HG03558 (cell line): ENCODE measurements at regions not wholly inside any gene's neighbourhood (a gene's known extent, or its start where the extent isn't known, plus 50 kb on each side); places are given as distances from the start of the nearest gene placed in this dataset.

Experiments
- ATAC-seq: cut with Tn5 transposase; IDR thresholded peaks from one replicate; pipeline ENCODE4 v1.9.1; 2021; ENCODE audit warnings: moderate number of reproducible peaks; ENCODE audit not compliant: unreplicated experiment; ENCODE audit errors: extremely low read depth

- ATAC-seq, result no peak
Observed at GRCh38 chr4:184575306-184575705, 73.9 kb downstream of the CASP3 start.

- ATAC-seq, result no peak
Observed at GRCh38 chr4:184574861-184575260, 74.4 kb downstream of the CASP3 start.

GRCh38 chr4:184573701-184574100 lies 75.5 kb downstream of the CASP3 start:
- no peak for ATAC-seq

GRCh38 chr4:184568770-184569169 lies 80.5 kb downstream of the CASP3 start:
- no peak for ATAC-seq

- no peak for ATAC-seq
Observed at GRCh38 chr4:184563621-184564020, 85.6 kb downstream of the CASP3 start.

- no peak for ATAC-seq
Observed at GRCh38 chr4:184558996-184559395, 84.6 kb upstream of the IRF2 start.

- ATAC-seq, result no peak
Observed at GRCh38 chr4:184553891-184554290, 79.5 kb upstream of the IRF2 start.

GRCh38 chr4:184550476-184550875 lies 76.1 kb upstream of the IRF2 start:
- ATAC-seq, result no peak

GRCh38 chr4:184548648-184549341 lies 74.4 kb upstream of the IRF2 start:
- no peak for ATAC-seq

GRCh38 chr4:184548316-184548647 lies 73.9 kb upstream of the IRF2 start:
- ATAC-seq, result no peak

GRCh38 chr4:184544788-184545409 lies 70.5 kb upstream of the IRF2 start:
- ATAC-seq, result no peak

GRCh38 chr4:184541907-184542306 lies 67.6 kb upstream of the IRF2 start:
- ATAC-seq, result no peak

- ATAC-seq, result no peak
Observed at GRCh38 chr4:184540307-184540706, 66.0 kb upstream of the IRF2 start.

GRCh38 chr4:184538023-184538599 lies 63.8 kb upstream of the IRF2 start:
- ATAC-seq, result no peak

GRCh38 chr4:184537269-184538022 lies 63.1 kb upstream of the IRF2 start:
- ATAC-seq, result peak; percentile 36

GRCh38 chr4:184536881-184537248 lies 62.5 kb upstream of the IRF2 start:
- ATAC-seq, result no peak

GRCh38 chr4:184536065-184536880 lies 61.9 kb upstream of the IRF2 start:
- no peak for ATAC-seq

- ATAC-seq, result peak; percentile 62
Observed at GRCh38 chr4:184534511-184535391, 60.4 kb upstream of the IRF2 start.

- ATAC-seq, result no peak
Observed at GRCh38 chr4:184533908-184534307, 59.6 kb upstream of the IRF2 start.
